Astrocyte (in vitro differentiated cells and primary cell): ENCODE measurements at regions not wholly inside any gene's neighbourhood (a gene's known extent, or its start where the extent isn't known, plus 50 kb on each side); places are given as distances from the start of the nearest gene placed in this dataset.
"Not testable (repeated sequence)": the region's sequence is repeated elsewhere in the genome, so short reads cannot be mapped to it uniquely, and the experiment has no call there.

Experiments used
- DNase-seq: peaks from one replicate; pipeline ENCODE4 v3.0.0-alpha.2; 2010; ENCODE audit warnings: low read depth
- FAIRE-seq: peaks from 2 replicates; lab custom pipeline; 2011; peaks lifted over from hg19 to GRCh38; lab: Jason Lieb, UNC
- H2AFZ ChIP-seq: 2 replicates; pipeline ENCODE4 v1.6.0; 2012; ENCODE audit warnings: low read depth, low read length, inconsistent platforms
- H3K27ac ChIP-seq: 2 replicates; pipeline ENCODE4 v1.5.1; 2011; ENCODE audit warnings: low read depth, low read length, inconsistent platforms
- H3K27me3 ChIP-seq: 2 replicates; pipeline ENCODE4 v1.6.0; 2011; ENCODE audit warnings: low read length, inconsistent platforms; ENCODE audit not compliant: insufficient read depth
- H3K36me3 ChIP-seq: 2 replicates; pipeline ENCODE4 v1.5.1; 2011; ENCODE audit warnings: low read length, inconsistent platforms; ENCODE audit not compliant: insufficient read depth
- H3K4me1 ChIP-seq: 2 replicates; pipeline ENCODE4 v1.5.1; 2011; ENCODE audit warnings: low read length, inconsistent platforms; ENCODE audit not compliant: insufficient read depth
- H3K4me2 ChIP-seq: 2 replicates; pipeline ENCODE4 v1.6.0; 2012; ENCODE audit warnings: low read length, inconsistent platforms
- H3K4me3 ChIP-seq: 2 replicates; pipeline ENCODE4 v1.5.1; 2011; ENCODE audit warnings: low read depth, mild to moderate bottlenecking, low read length, inconsistent platforms; ENCODE audit not compliant: insufficient read depth
- H3K79me2 ChIP-seq: 2 replicates; pipeline ENCODE4 v1.6.0; 2012; ENCODE audit warnings: mild to moderate bottlenecking, low read length, inconsistent platforms; ENCODE audit not compliant: insufficient read depth
- H3K9ac ChIP-seq: 2 replicates; pipeline ENCODE4 v1.6.0; 2012; ENCODE audit warnings: mild to moderate bottlenecking, low read length, inconsistent platforms
- H3K9me3 ChIP-seq: 2 replicates; pipeline ENCODE4 v1.5.1; 2012; ENCODE audit warnings: low read depth, mild to moderate bottlenecking, low read length, inconsistent platforms; ENCODE audit not compliant: insufficient read depth
- H4K20me1 ChIP-seq: 2 replicates; pipeline ENCODE4 v1.6.0; 2012; ENCODE audit warnings: low read length, inconsistent platforms; ENCODE audit not compliant: insufficient read depth
- H3K27ac Mint-ChIP-seq: one replicate; pipeline ENCODE4 v1.8.0; 2021; ENCODE audit warnings: mild to moderate bottlenecking, mixed read lengths; ENCODE audit not compliant: unreplicated experiment
- H3K27me3 Mint-ChIP-seq: one replicate; pipeline ENCODE4 v1.8.0; 2021; ENCODE audit warnings: low read depth, mixed read lengths; ENCODE audit not compliant: unreplicated experiment
- H3K36me3 Mint-ChIP-seq: one replicate; pipeline ENCODE4 v1.8.0; 2021; ENCODE audit warnings: low read depth, mixed read lengths; ENCODE audit not compliant: unreplicated experiment
- H3K4me1 Mint-ChIP-seq: one replicate; pipeline ENCODE4 v1.8.0; 2021; ENCODE audit warnings: low read depth, mixed read lengths; ENCODE audit not compliant: unreplicated experiment
- H3K4me3 Mint-ChIP-seq: one replicate; pipeline ENCODE4 v1.8.0; 2021; ENCODE audit warnings: mild to moderate bottlenecking, moderate library complexity, mixed read lengths; ENCODE audit not compliant: unreplicated experiment
- H3K9me3 Mint-ChIP-seq: one replicate; pipeline ENCODE4 v1.8.0; 2021; ENCODE audit warnings: mild to moderate bottlenecking, mixed read lengths; ENCODE audit not compliant: unreplicated experiment

- not testable (repeated sequence) for H3K27me3 Mint-ChIP-seq, H3K9me3 Mint-ChIP-seq, H3K4me1 Mint-ChIP-seq, H3K27ac ChIP-seq, DNase-seq, H3K4me2 ChIP-seq, H3K36me3 ChIP-seq, H3K36me3 Mint-ChIP-seq, H3K27ac Mint-ChIP-seq, H4K20me1 ChIP-seq, H3K27me3 ChIP-seq, H3K4me1 ChIP-seq, FAIRE-seq, H3K9ac ChIP-seq, H3K4me3 Mint-ChIP-seq, H2AFZ ChIP-seq, H3K4me3 ChIP-seq, H3K79me2 ChIP-seq, H3K9me3 ChIP-seq
Measured at GRCh38 chr11:67871168-67871567, 132.7 kb downstream of the UNC93B1 start.

GRCh38 chr11:67862896-67863295 lies 141.0 kb downstream of the UNC93B1 start:
- not testable (repeated sequence) for DNase-seq, H3K4me3 ChIP-seq, H2AFZ ChIP-seq, H3K27me3 Mint-ChIP-seq, H3K36me3 Mint-ChIP-seq, H3K4me2 ChIP-seq, H3K4me1 Mint-ChIP-seq, H3K36me3 ChIP-seq, FAIRE-seq, H3K79me2 ChIP-seq, H3K27ac Mint-ChIP-seq, H3K4me1 ChIP-seq, H3K27ac ChIP-seq, H3K9ac ChIP-seq, H3K9me3 Mint-ChIP-seq, H4K20me1 ChIP-seq, H3K4me3 Mint-ChIP-seq, H3K27me3 ChIP-seq, H3K9me3 ChIP-seq

- H3K4me2 ChIP-seq, H3K4me1 Mint-ChIP-seq, H3K4me3 Mint-ChIP-seq, H3K9me3 ChIP-seq, H3K4me1 ChIP-seq, H3K27me3 ChIP-seq, H3K9ac ChIP-seq, H3K27ac Mint-ChIP-seq, H3K27ac ChIP-seq, H3K4me3 ChIP-seq, H3K36me3 Mint-ChIP-seq, DNase-seq, FAIRE-seq, H4K20me1 ChIP-seq, H3K9me3 Mint-ChIP-seq, H2AFZ ChIP-seq, H3K79me2 ChIP-seq, H3K36me3 ChIP-seq: not testable (repeated sequence)
- peaks cover 12% of the 10 kb centered on the region for H3K27me3 Mint-ChIP-seq
Measured at GRCh38 chr11:67859513-67860161, 144.3 kb downstream of the UNC93B1 start.

GRCh38 chr11:67850747-67851146 lies 153.2 kb downstream of the UNC93B1 start:
- H3K36me3 Mint-ChIP-seq, H3K27ac ChIP-seq, H2AFZ ChIP-seq, H3K4me3 Mint-ChIP-seq, FAIRE-seq, H3K9ac ChIP-seq, DNase-seq, H3K36me3 ChIP-seq, H3K4me2 ChIP-seq, H3K9me3 Mint-ChIP-seq, H3K4me1 ChIP-seq, H3K79me2 ChIP-seq, H3K27me3 ChIP-seq, H3K9me3 ChIP-seq, H3K4me3 ChIP-seq, H4K20me1 ChIP-seq: not testable (repeated sequence)
- peaks cover 11% of the 10 kb centered on the region for H3K4me1 Mint-ChIP-seq
- peak overlapping the region; percentile 26 for H3K27ac Mint-ChIP-seq
- peaks cover 12% of the 10 kb centered on the region for H3K27me3 Mint-ChIP-seq

- not testable (repeated sequence) for H3K27me3 ChIP-seq, H3K9ac ChIP-seq, H3K4me3 Mint-ChIP-seq, H3K9me3 Mint-ChIP-seq, H3K27ac Mint-ChIP-seq, H3K27ac ChIP-seq, DNase-seq, H3K4me2 ChIP-seq, H3K9me3 ChIP-seq, FAIRE-seq, H4K20me1 ChIP-seq, H3K36me3 ChIP-seq, H3K4me3 ChIP-seq, H3K36me3 Mint-ChIP-seq, H2AFZ ChIP-seq, H3K79me2 ChIP-seq, H3K4me1 ChIP-seq
- H3K27me3 Mint-ChIP-seq: peaks cover 12% of the 10 kb centered on the region
- peaks cover 17% of the 10 kb centered on the region for H3K4me1 Mint-ChIP-seq
Measured at GRCh38 chr11:67849766-67850165, 154.1 kb downstream of the UNC93B1 start.
